ENCODE measurements at regions not wholly inside any gene's neighbourhood (a gene's known extent, or its start where the extent isn't known, plus 50 kb on each side); places are given as distances from the start of the nearest gene placed in this dataset.

DNA sequence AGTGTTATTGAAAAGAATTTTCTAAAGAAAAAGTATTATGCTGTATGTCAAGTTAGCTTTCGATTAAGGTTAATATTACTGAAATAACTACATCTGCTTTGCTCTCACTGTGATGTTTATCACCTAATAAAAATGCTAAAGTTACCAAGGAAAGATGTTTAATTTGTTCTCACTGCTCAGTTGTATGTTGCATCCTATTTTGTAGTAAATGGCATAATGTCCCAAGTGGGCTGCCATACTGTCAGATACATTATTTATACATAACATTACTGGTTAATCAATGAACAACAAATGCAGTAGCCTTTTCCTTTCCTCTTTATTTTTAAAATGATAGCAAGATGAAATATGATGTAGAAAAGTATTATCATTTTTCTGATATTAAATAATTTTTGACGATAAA, 226.3 kb upstream of the DACH1 start:
- TF ChIP-seq, protein P1, sequence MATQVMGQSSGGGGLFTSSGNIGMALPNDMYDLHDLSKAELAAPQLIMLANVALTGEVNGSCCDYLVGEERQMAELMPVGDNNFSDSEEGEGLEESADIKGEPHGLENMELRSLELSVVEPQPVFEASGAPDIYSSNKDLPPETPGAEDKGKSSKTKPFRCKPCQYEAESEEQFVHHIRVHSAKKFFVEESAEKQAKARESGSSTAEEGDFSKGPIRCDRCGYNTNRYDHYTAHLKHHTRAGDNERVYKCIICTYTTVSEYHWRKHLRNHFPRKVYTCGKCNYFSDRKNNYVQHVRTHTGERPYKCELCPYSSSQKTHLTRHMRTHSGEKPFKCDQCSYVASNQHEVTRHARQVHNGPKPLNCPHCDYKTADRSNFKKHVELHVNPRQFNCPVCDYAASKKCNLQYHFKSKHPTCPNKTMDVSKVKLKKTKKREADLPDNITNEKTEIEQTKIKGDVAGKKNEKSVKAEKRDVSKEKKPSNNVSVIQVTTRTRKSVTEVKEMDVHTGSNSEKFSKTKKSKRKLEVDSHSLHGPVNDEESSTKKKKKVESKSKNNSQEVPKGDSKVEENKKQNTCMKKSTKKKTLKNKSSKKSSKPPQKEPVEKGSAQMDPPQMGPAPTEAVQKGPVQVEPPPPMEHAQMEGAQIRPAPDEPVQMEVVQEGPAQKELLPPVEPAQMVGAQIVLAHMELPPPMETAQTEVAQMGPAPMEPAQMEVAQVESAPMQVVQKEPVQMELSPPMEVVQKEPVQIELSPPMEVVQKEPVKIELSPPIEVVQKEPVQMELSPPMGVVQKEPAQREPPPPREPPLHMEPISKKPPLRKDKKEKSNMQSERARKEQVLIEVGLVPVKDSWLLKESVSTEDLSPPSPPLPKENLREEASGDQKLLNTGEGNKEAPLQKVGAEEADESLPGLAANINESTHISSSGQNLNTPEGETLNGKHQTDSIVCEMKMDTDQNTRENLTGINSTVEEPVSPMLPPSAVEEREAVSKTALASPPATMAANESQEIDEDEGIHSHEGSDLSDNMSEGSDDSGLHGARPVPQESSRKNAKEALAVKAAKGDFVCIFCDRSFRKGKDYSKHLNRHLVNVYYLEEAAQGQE (IDR thresholded peaks at IDR 0.05; ENCODE audit: borderline replicate concordance): no peak
- TF ChIP-seq EZH2 (IDR thresholded peaks at IDR 0.05; ENCODE audit: borderline replicate concordance, insufficient read depth, low read length, poor library complexity, severe bottlenecking): no peak
- TF ChIP-seq, protein P2, sequence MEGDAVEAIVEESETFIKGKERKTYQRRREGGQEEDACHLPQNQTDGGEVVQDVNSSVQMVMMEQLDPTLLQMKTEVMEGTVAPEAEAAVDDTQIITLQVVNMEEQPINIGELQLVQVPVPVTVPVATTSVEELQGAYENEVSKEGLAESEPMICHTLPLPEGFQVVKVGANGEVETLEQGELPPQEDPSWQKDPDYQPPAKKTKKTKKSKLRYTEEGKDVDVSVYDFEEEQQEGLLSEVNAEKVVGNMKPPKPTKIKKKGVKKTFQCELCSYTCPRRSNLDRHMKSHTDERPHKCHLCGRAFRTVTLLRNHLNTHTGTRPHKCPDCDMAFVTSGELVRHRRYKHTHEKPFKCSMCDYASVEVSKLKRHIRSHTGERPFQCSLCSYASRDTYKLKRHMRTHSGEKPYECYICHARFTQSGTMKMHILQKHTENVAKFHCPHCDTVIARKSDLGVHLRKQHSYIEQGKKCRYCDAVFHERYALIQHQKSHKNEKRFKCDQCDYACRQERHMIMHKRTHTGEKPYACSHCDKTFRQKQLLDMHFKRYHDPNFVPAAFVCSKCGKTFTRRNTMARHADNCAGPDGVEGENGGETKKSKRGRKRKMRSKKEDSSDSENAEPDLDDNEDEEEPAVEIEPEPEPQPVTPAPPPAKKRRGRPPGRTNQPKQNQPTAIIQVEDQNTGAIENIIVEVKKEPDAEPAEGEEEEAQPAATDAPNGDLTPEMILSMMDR (IDR thresholded peaks at IDR 0.05; ENCODE audit: poor library complexity, severe bottlenecking): no peak

Data from neural cell (in vitro differentiated cells).